Endodermal cell (in vitro differentiated cells): ENCODE measurements at regions not wholly inside any gene's neighbourhood (a gene's known extent, or its start where the extent isn't known, plus 50 kb on each side); places are given as distances from the start of the nearest gene placed in this dataset.

ENCODE experiments used
- DNase-seq: peaks from one replicate; pipeline ENCODE4 v3.0.0-alpha.2; 2017
- H3K27ac ChIP-seq: 2 replicates; pipeline ENCODE4 v1.5.1; 2013; ENCODE audit warnings: mild to moderate bottlenecking, low read depth, low read length, moderate library complexity
- H3K27me3 ChIP-seq: 2 replicates; pipeline ENCODE4 v1.6.1; 2013; ENCODE audit warnings: mild to moderate bottlenecking, low read length, moderate library complexity; ENCODE audit not compliant: insufficient read depth, control insufficient read depth, poor library complexity, severe bottlenecking
- H3K36me3 ChIP-seq: 2 replicates; pipeline ENCODE4 v1.7.0; 2013; ENCODE audit warnings: mild to moderate bottlenecking, low read length, moderate library complexity; ENCODE audit not compliant: control insufficient read depth, insufficient read depth
- H3K4me1 ChIP-seq: one replicate; pipeline ENCODE4 v1.7.0; 2013; ENCODE audit warnings: low read length; ENCODE audit not compliant: control insufficient read depth, insufficient read depth
- H3K4me3 ChIP-seq: 2 replicates; pipeline ENCODE4 v1.5.1; 2013; ENCODE audit warnings: mild to moderate bottlenecking, low read length, moderate library complexity
- H3K9ac ChIP-seq: 2 replicates; pipeline ENCODE4 v1.6.1; 2013; ENCODE audit warnings: mild to moderate bottlenecking, low read length, moderate library complexity; ENCODE audit not compliant: poor library complexity, severe bottlenecking; ENCODE audit errors: extremely low read depth
- H3K9me3 ChIP-seq: 2 replicates; pipeline ENCODE4 v1.6.1; 2013; ENCODE audit warnings: mild to moderate bottlenecking, low read length, moderate library complexity; ENCODE audit not compliant: control insufficient read depth
- H3K27ac Mint-ChIP-seq: 2 replicates; pipeline ENCODE4 v1.8.0; 2020; ENCODE audit warnings: mixed read lengths
- H3K27me3 Mint-ChIP-seq: 2 replicates; pipeline ENCODE4 v1.8.0; 2021; ENCODE audit warnings: mild to moderate bottlenecking, mixed read lengths; ENCODE audit not compliant: insufficient read depth
- H3K36me3 Mint-ChIP-seq: 2 replicates; pipeline ENCODE4 v1.8.0; 2020; ENCODE audit warnings: low read depth, mixed read lengths
- H3K4me1 Mint-ChIP-seq: 2 replicates; pipeline ENCODE4 v1.8.0; 2020; ENCODE audit warnings: mixed read lengths
- H3K4me3 Mint-ChIP-seq: 2 replicates; pipeline ENCODE4 v1.8.0; 2020; ENCODE audit warnings: mild to moderate bottlenecking, moderate library complexity, mixed read lengths
- H3K9me3 Mint-ChIP-seq: 2 replicates; pipeline ENCODE4 v1.8.0; 2020; ENCODE audit warnings: mild to moderate bottlenecking, mixed read lengths
- CTCF ChIP-seq: fragments of 200-600 bp; sonication (generic); conservative IDR thresholded peaks from 2 replicates; pipeline ENCODE4 v1.5.0; 2021; ENCODE audit warnings: antibody characterized with exemption, mild to moderate bottlenecking
- WGBS, 2 experiments: methylation state at CpG; one replicate each; pipeline versions ENCODE4 v1.1.5 to v1.1.7; 2013; ENCODE audit warnings: missing lambda C conversion rate in 2 of 2, mixed read lengths in 1 of 2; ENCODE audit not compliant: insufficient coverage in 1 of 2, insufficient read length in 1 of 2; 5-methylcytosine and 5-hydroxymethylcytosine counted together

GRCh38 chr13:55572408-55572807 is 1568.3 kb upstream of the PRR20A start:
- Mint-ChIP-seq H3K27me3 (peaks cover 2% of the 10 kb centered on the region), H3K9me3 (no peaks in the 10 kb centered on the region), H3K27ac (no peak overlapping the region), H3K4me1 (peaks cover 32% of the 10 kb centered on the region), H3K4me3 (no peak overlapping the region), H3K36me3 (no peaks in the 10 kb centered on the region)
- Histone ChIP-seq H3K9me3 (no peaks in the 10 kb centered on the region), H3K4me3 (no peak overlapping the region), H3K9ac (no peak overlapping the region), H3K4me1 (peaks cover 5% of the 10 kb centered on the region), H3K27me3 (peaks cover 9% of the 10 kb centered on the region), H3K36me3 (no peaks in the 10 kb centered on the region), H3K27ac (no peak overlapping the region)
- no peak for TF ChIP-seq CTCF
- DNase-seq = no peak

- H3K27me3 Mint-ChIP-seq = peaks cover 2% of the 10 kb centered on the region
- no peak for TF ChIP-seq CTCF
- no peak for DNase-seq
- Histone ChIP-seq H3K4me1 (peaks cover 5% of the 10 kb centered on the region), H3K27ac (no peak overlapping the region), H3K36me3 (no peaks in the 10 kb centered on the region), H3K4me3 (no peak overlapping the region), H3K9ac (no peak overlapping the region), H3K9me3 (no peaks in the 10 kb centered on the region), H3K27me3 (peaks cover 9% of the 10 kb centered on the region)
- H3K4me1 Mint-ChIP-seq = peaks cover 36% of the 10 kb centered on the region
- H3K4me3 Mint-ChIP-seq = no peak overlapping the region
- no peaks in the 10 kb centered on the region for H3K9me3 Mint-ChIP-seq
- 40 to 82% methylated on average over 2 of the region's 2 CpGs for whole genome bisulfite sequencing, 2 experiments
- H3K27ac Mint-ChIP-seq = no peak overlapping the region
- no peaks in the 10 kb centered on the region for H3K36me3 Mint-ChIP-seq
These were observed 1567.9 kb upstream of the PRR20A start for GRCh38 chr13:55572862-55573261.

- peaks cover 42% of the 10 kb centered on the region for H3K4me1 Mint-ChIP-seq
- H3K27ac Mint-ChIP-seq = no peak overlapping the region
- H3K36me3 Mint-ChIP-seq = no peaks in the 10 kb centered on the region
- H3K36me3 ChIP-seq = no peaks in the 10 kb centered on the region
- H3K27me3 ChIP-seq = peaks cover 9% of the 10 kb centered on the region
- H3K27ac ChIP-seq = no peak overlapping the region
- peaks cover 2% of the 10 kb centered on the region for H3K27me3 Mint-ChIP-seq
- H3K9me3 Mint-ChIP-seq = no peaks in the 10 kb centered on the region
- H3K9me3 ChIP-seq = no peaks in the 10 kb centered on the region
- TF ChIP-seq CTCF = no peak
- H3K4me3 Mint-ChIP-seq = no peak overlapping the region
- H3K4me1 ChIP-seq = peaks cover 5% of the 10 kb centered on the region
- DNase-seq = no peak
- H3K9ac ChIP-seq = no peak overlapping the region
- H3K4me3 ChIP-seq = no peak overlapping the region
These were observed 1567.2 kb upstream of the PRR20A start for GRCh38 chr13:55573565-55573964.
